Lower leg skin (tissue), 3 donors: ENCODE measurements at regions not wholly inside any gene's neighbourhood (a gene's known extent, or its start where the extent isn't known, plus 50 kb on each side); places are given as distances from the start of the nearest gene placed in this dataset.

ENCODE experiments used
- CTCF ChIP-seq, 3 donors: fragments of 450-650 bp; IDR thresholded peaks; one replicate each; pipeline ENCODE4 v1.5.1; 2016; ENCODE audit warnings: antibody characterized with exemption in 3 of 3, mild to moderate bottlenecking in 3 of 3, moderate library complexity in 2 of 3
- POLR2A ChIP-seq, 2 donors: fragments of 450-650 bp; IDR thresholded peaks; one replicate each; pipeline ENCODE4 v1.6.1; 2016 to 2017; ENCODE audit warnings: antibody characterized with exemption in 2 of 2, mild to moderate bottlenecking in 1 of 2, moderate library complexity in 1 of 2

- no peak for TF ChIP-seq CTCF (IDR thresholded peaks at IDR 0.05)
- TF ChIP-seq POLR2A (IDR thresholded peaks at IDR 0.05) = no peak
Measured at GRCh38 chr16:35690413-35690812, 2231.0 kb downstream of the TP53TG3F start.
